ENCODE measurements at regions not wholly inside any gene's neighbourhood (a gene's known extent, or its start where the extent isn't known, plus 50 kb on each side); places are given as distances from the start of the nearest gene placed in this dataset.

DNA sequence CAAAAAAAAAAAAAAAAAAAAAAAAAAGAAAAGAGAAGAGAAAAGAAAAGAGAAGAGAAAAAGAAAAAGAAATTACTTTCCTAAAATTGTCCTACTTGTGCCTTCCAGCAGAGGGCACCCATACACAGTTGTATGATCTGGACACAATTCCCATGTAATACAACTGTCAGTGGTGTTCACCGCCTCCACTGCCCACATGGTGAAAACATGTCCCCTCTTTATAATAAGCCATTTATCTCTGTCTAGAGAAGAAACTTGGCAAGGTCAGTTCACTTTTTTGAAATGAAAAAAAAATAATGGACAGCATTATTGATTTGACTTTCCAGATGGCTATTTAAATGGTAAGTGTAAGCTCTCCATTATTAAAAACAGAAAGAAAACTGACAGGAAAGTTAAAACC, 459.4 kb downstream of the GBE1 start:
- TF ChIP-seq, protein P1, sequence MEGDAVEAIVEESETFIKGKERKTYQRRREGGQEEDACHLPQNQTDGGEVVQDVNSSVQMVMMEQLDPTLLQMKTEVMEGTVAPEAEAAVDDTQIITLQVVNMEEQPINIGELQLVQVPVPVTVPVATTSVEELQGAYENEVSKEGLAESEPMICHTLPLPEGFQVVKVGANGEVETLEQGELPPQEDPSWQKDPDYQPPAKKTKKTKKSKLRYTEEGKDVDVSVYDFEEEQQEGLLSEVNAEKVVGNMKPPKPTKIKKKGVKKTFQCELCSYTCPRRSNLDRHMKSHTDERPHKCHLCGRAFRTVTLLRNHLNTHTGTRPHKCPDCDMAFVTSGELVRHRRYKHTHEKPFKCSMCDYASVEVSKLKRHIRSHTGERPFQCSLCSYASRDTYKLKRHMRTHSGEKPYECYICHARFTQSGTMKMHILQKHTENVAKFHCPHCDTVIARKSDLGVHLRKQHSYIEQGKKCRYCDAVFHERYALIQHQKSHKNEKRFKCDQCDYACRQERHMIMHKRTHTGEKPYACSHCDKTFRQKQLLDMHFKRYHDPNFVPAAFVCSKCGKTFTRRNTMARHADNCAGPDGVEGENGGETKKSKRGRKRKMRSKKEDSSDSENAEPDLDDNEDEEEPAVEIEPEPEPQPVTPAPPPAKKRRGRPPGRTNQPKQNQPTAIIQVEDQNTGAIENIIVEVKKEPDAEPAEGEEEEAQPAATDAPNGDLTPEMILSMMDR (IDR thresholded peaks at IDR 0.05), result peak; percentile 48 to 62 (median 60)
- no peak for TF ChIP-seq POLR2AphosphoS5 (IDR thresholded peaks at IDR 0.05)
- no peak for TF ChIP-seq POLR2A (IDR thresholded peaks at IDR 0.05)
- TF ChIP-seq EP300 (IDR thresholded peaks at IDR 0.05; ENCODE audit: low read depth), result no peak
